Nephron (organoid): ENCODE measurements at regions not wholly inside any gene's neighbourhood (a gene's known extent, or its start where the extent isn't known, plus 50 kb on each side); places are given as distances from the start of the nearest gene placed in this dataset.

Source experiments
- H3K27ac Mint-ChIP-seq, 3 experiments: 2 replicates each; pipeline ENCODE4 v1.8.0; 2020; ENCODE audit warnings: mixed read lengths in 3 of 3, mild to moderate bottlenecking in 2 of 3, moderate library complexity in 1 of 3
- H3K27me3 Mint-ChIP-seq: 2 replicates; pipeline ENCODE4 v1.8.0; 2021; ENCODE audit warnings: low read depth, mild to moderate bottlenecking, moderate library complexity, mixed read lengths
- H3K36me3 Mint-ChIP-seq: 2 replicates; pipeline ENCODE4 v1.8.0; 2020; ENCODE audit warnings: low read depth, mixed read lengths
- H3K4me1 Mint-ChIP-seq: 2 replicates; pipeline ENCODE4 v1.8.0; 2020; ENCODE audit warnings: mixed read lengths
- H3K4me3 Mint-ChIP-seq, 3 experiments: 2 replicates each; pipeline ENCODE4 v1.8.0; 2020; ENCODE audit warnings: mild to moderate bottlenecking in 3 of 3, mixed read lengths in 3 of 3, moderate library complexity in 2 of 3
- H3K9me3 Mint-ChIP-seq: 2 replicates; pipeline ENCODE4 v1.8.0; 2020; ENCODE audit warnings: mixed read lengths
- CTCF ChIP-seq, 3 experiments: fragments of 200-600 bp; sonication (generic); IDR thresholded peaks; one replicate each; pipeline ENCODE4 v1.5.0; 2021; ENCODE audit warnings: antibody characterized with exemption in 3 of 3; ENCODE audit not compliant: unreplicated experiment in 3 of 3

GRCh38 chr7:115086146-115086841 lies 164.4 kb downstream of the MDFIC start:
- Mint-ChIP-seq H3K27me3 (no peaks in the 10 kb centered on the region), H3K27ac (no peak overlapping the region), H3K9me3 (peaks cover 2% of the 10 kb centered on the region), H3K4me3 (no peak overlapping the region), H3K36me3 (no peaks in the 10 kb centered on the region), H3K4me1 (peaks cover 6% of the 10 kb centered on the region)
- TF ChIP-seq CTCF (IDR thresholded peaks at IDR 0.05; ENCODE audit: unreplicated experiment in 3 of 3): no peak

GRCh38 chr7:115085421-115085820 lies 163.5 kb downstream of the MDFIC start:
- H3K27me3 Mint-ChIP-seq: no peaks in the 10 kb centered on the region
- no peak overlapping the region for H3K4me3 Mint-ChIP-seq
- no peaks in the 10 kb centered on the region for H3K36me3 Mint-ChIP-seq
- no peak overlapping the region for H3K27ac Mint-ChIP-seq
- H3K9me3 Mint-ChIP-seq: peaks cover 2% of the 10 kb centered on the region
- peaks cover 6% of the 10 kb centered on the region for H3K4me1 Mint-ChIP-seq
- no peak for TF ChIP-seq CTCF (IDR thresholded peaks at IDR 0.05; ENCODE audit: unreplicated experiment in 3 of 3)

GRCh38 chr7:115083935-115084334 lies 162.0 kb downstream of the MDFIC start:
- Mint-ChIP-seq H3K4me3 (no peak overlapping the region), H3K27ac (no peak overlapping the region)

GRCh38 chr7:115081772-115082171 lies 159.9 kb downstream of the MDFIC start:
- no peak overlapping the region for H3K27ac Mint-ChIP-seq
- H3K27me3 Mint-ChIP-seq: no peaks in the 10 kb centered on the region
- no peak for TF ChIP-seq CTCF (IDR thresholded peaks at IDR 0.05; ENCODE audit: unreplicated experiment in 3 of 3)
- H3K4me1 Mint-ChIP-seq: no peaks in the 10 kb centered on the region
- no peak overlapping the region for H3K4me3 Mint-ChIP-seq
- H3K9me3 Mint-ChIP-seq: peaks cover 2% of the 10 kb centered on the region
- H3K36me3 Mint-ChIP-seq: no peaks in the 10 kb centered on the region

More at GRCh38 chr7:115083935-115084334, 162.0 kb downstream of the MDFIC start:
- Mint-ChIP-seq H3K9me3 (peaks cover 2% of the 10 kb centered on the region), H3K4me1 (peaks cover 6% of the 10 kb centered on the region), H3K36me3 (no peaks in the 10 kb centered on the region), H3K27me3 (no peaks in the 10 kb centered on the region)
- no peak for TF ChIP-seq CTCF (IDR thresholded peaks at IDR 0.05; ENCODE audit: unreplicated experiment in 3 of 3)

- Mint-ChIP-seq H3K9me3 (peaks cover 2% of the 10 kb centered on the region), H3K4me1 (no peaks in the 10 kb centered on the region), H3K27me3 (no peaks in the 10 kb centered on the region), H3K27ac (no peak overlapping the region), H3K4me3 (no peak overlapping the region), H3K36me3 (no peaks in the 10 kb centered on the region)
- TF ChIP-seq CTCF (IDR thresholded peaks at IDR 0.05; ENCODE audit: unreplicated experiment in 3 of 3): no peak
Observed at GRCh38 chr7:115078851-115079250, 157.0 kb downstream of the MDFIC start.

- Mint-ChIP-seq H3K9me3 (no peaks in the 10 kb centered on the region), H3K36me3 (no peaks in the 10 kb centered on the region), H3K4me1 (no peaks in the 10 kb centered on the region), H3K27ac (no peak overlapping the region), H3K27me3 (no peaks in the 10 kb centered on the region), H3K4me3 (no peak overlapping the region)
- no peak for TF ChIP-seq CTCF (IDR thresholded peaks at IDR 0.05; ENCODE audit: unreplicated experiment in 3 of 3)
Observed at GRCh38 chr7:115078386-115078785, 156.5 kb downstream of the MDFIC start.
